ENCODE measurements at regions not wholly inside any gene's neighbourhood (a gene's known extent, or its start where the extent isn't known, plus 50 kb on each side); places are given as distances from the start of the nearest gene placed in this dataset.
A peak's percentile ranks its signal among the peaks of the same experiment; 100 is the strongest.
"Not testable (repeated sequence)": the region's sequence is repeated elsewhere in the genome, so short reads cannot be mapped to it uniquely, and the experiment has no call there.

GRCh38 chr6:140147825-140148814 lies 773.7 kb upstream of the CITED2 start:
- DNase-seq (ENCODE audit: low read depth, low spot score), result not testable (repeated sequence)

- DNase-seq (ENCODE audit: low read depth, low spot score), result no peak
Observed at GRCh38 chr6:140140891-140141290, 766.4 kb upstream of the CITED2 start.

- no peak for DNase-seq (ENCODE audit: low read depth, low spot score)
Observed at GRCh38 chr6:140138311-140139010, 764.0 kb upstream of the CITED2 start.

- DNase-seq (ENCODE audit: low read depth, low spot score), result no peak
Observed at GRCh38 chr6:140134224-140134623, 759.8 kb upstream of the CITED2 start.

- no peak for DNase-seq (ENCODE audit: low read depth, low spot score)
Observed at GRCh38 chr6:140130074-140130473, 755.6 kb upstream of the CITED2 start.

- no peak for DNase-seq (ENCODE audit: low read depth, low spot score)
Observed at GRCh38 chr6:140124498-140124897, 750.0 kb upstream of the CITED2 start.

GRCh38 chr6:140108167-140108566 lies 733.7 kb upstream of the CITED2 start:
- DNase-seq (ENCODE audit: low read depth, low spot score), result no peak

GRCh38 chr6:140107216-140107615 lies 732.8 kb upstream of the CITED2 start:
- DNase-seq (ENCODE audit: low read depth, low spot score), result no peak

- no peak for DNase-seq (ENCODE audit: low read depth, low spot score)
Observed at GRCh38 chr6:140105857-140106256, 731.4 kb upstream of the CITED2 start.

GRCh38 chr6:140105241-140105640 lies 730.8 kb upstream of the CITED2 start:
- DNase-seq (ENCODE audit: low read depth, low spot score), result no peak

GRCh38 chr6:140101818-140102217 lies 727.4 kb upstream of the CITED2 start:
- no peak for DNase-seq (ENCODE audit: low read depth, low spot score)

- DNase-seq (ENCODE audit: low read depth, low spot score), result no peak
Observed at GRCh38 chr6:140101367-140101766, 726.9 kb upstream of the CITED2 start.

- no peak for DNase-seq (ENCODE audit: low read depth, low spot score)
Observed at GRCh38 chr6:140095532-140095931, 721.1 kb upstream of the CITED2 start.

- no peak for DNase-seq (ENCODE audit: low read depth, low spot score)
Observed at GRCh38 chr6:140091895-140092294, 717.4 kb upstream of the CITED2 start.

- DNase-seq (ENCODE audit: low read depth, low spot score), result no peak
Observed at GRCh38 chr6:140090871-140091270, 716.4 kb upstream of the CITED2 start.

- no peak for DNase-seq (ENCODE audit: low read depth, low spot score)
Observed at GRCh38 chr6:140083375-140083774, 708.9 kb upstream of the CITED2 start.

- no peak for DNase-seq (ENCODE audit: low read depth, low spot score)
Observed at GRCh38 chr6:140082867-140083297, 708.4 kb upstream of the CITED2 start.

GRCh38 chr6:140079328-140079727 lies 704.9 kb upstream of the CITED2 start:
- DNase-seq (ENCODE audit: low read depth, low spot score), result no peak

GRCh38 chr6:140078561-140079125 lies 704.2 kb upstream of the CITED2 start:
- DNase-seq (ENCODE audit: low read depth, low spot score), result peak; percentile 85

- no peak for DNase-seq (ENCODE audit: low read depth, low spot score)
Observed at GRCh38 chr6:140077827-140078560, 703.5 kb upstream of the CITED2 start.

GRCh38 chr6:140076105-140076504 lies 701.7 kb upstream of the CITED2 start:
- DNase-seq (ENCODE audit: low read depth, low spot score), result no peak

- DNase-seq (ENCODE audit: low read depth, low spot score), result no peak
Observed at GRCh38 chr6:140073456-140073855, 699.0 kb upstream of the CITED2 start.

Data from smooth muscle cell of the brain vasculature (primary cell).